ENCODE measurements at regions not wholly inside any gene's neighbourhood (a gene's known extent, or its start where the extent isn't known, plus 50 kb on each side); places are given as distances from the start of the nearest gene placed in this dataset.

DNA sequence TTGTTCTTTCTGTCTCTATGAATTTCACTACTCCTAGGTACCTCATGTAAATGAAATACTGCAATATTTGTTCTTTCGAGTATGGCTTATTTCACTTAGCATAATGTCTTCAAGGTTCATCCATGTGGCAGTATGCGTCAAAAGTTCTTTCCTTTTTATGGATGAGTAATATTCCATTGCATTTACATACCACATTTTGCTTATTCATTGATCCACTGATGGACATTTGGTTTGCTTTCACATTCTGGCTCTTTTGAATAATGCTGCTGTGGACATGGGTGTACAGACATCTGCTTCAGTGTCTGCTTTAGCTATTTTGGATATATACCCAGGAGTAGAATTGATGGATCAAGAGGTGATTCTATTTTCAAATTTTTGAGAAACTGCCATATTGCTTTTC is 144.2 kb upstream of the PAPPA start:
- Histone ChIP-seq H3K4me1 (ENCODE audit: control insufficient read depth in 4 of 4, insufficient read depth in 4 of 4, low read length in 3 of 4) (no peaks in the 10 kb centered on the region), H3K9me3 (ENCODE audit: control insufficient read depth in 4 of 4, low read length in 3 of 4) (peaks cover 0 to 3% (median 0%) of the 10 kb centered on the region in 4 donors), H3K4me3 (ENCODE audit: low read depth in 1 of 3, low read length in 3 of 3) (no peak overlapping the region), H3K36me3 (ENCODE audit: control insufficient read depth in 4 of 4, insufficient read depth in 3 of 4, low read depth in 1 of 4, low read length in 3 of 4) (no peaks in the 10 kb centered on the region), H3K27me3 (ENCODE audit: control insufficient read depth in 4 of 4, insufficient read depth in 4 of 4, low read length in 3 of 4) (no peaks in the 10 kb centered on the region), H3K27ac (ENCODE audit: low read depth in 1 of 2, low read length in 2 of 2) (no peak overlapping the region), H3K9ac (ENCODE audit: low read depth in 1 of 2, low read length in 2 of 2) (no peak overlapping the region)
- WGBS: 89% methylated on average over 2 of the region's 2 CpGs
- no peak for DNase-seq (ENCODE audit: low spot score)
- TF ChIP-seq MAX (IDR thresholded peaks at IDR 0.05) (no peak), FOXA2 (IDR thresholded peaks at IDR 0.05) (no peak), FOXA1 (IDR thresholded peaks at IDR 0.05) (no peak), HNF4A (conservative IDR thresholded peaks at IDR 0.05) (no peak), EGR1 (IDR thresholded peaks at IDR 0.05; ENCODE audit: low read depth in 2 of 2) (no peak)

GRCh38 chr9:116015855-116016254 is 137.7 kb upstream of the PAPPA start:
- DNase-seq (ENCODE audit: low spot score): no peak
- Histone ChIP-seq H3K9ac (ENCODE audit: low read depth in 1 of 2, low read length in 2 of 2) (no peak overlapping the region), H3K27ac (ENCODE audit: low read depth in 1 of 2, low read length in 2 of 2) (no peak overlapping the region), H3K4me1 (ENCODE audit: control insufficient read depth in 4 of 4, insufficient read depth in 4 of 4, low read length in 3 of 4) (no peaks in the 10 kb centered on the region), H3K27me3 (ENCODE audit: control insufficient read depth in 4 of 4, insufficient read depth in 4 of 4, low read length in 3 of 4) (peaks cover 0 to 5% (median 0%) of the 10 kb centered on the region in 4 donors), H3K36me3 (ENCODE audit: control insufficient read depth in 4 of 4, insufficient read depth in 3 of 4, low read depth in 1 of 4, low read length in 3 of 4) (no peaks in the 10 kb centered on the region), H3K4me3 (ENCODE audit: low read depth in 1 of 3, low read length in 3 of 3) (no peak overlapping the region), H3K9me3 (ENCODE audit: control insufficient read depth in 4 of 4, low read length in 3 of 4) (no peaks in the 10 kb centered on the region)
- TF ChIP-seq HNF4A (conservative IDR thresholded peaks at IDR 0.05): no peak
- no peak for TF ChIP-seq MAX (IDR thresholded peaks at IDR 0.05)
- no peak for TF ChIP-seq CTCF (IDR thresholded peaks at IDR 0.05; ENCODE audit: low read depth, low read length, missing input control)
- TF ChIP-seq, protein P1, sequence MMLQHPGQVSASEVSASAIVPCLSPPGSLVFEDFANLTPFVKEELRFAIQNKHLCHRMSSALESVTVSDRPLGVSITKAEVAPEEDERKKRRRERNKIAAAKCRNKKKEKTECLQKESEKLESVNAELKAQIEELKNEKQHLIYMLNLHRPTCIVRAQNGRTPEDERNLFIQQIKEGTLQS (IDR thresholded peaks at IDR 0.05): no peak
- no peak for TF ChIP-seq FOXA1 (IDR thresholded peaks at IDR 0.05)
- no peak for TF ChIP-seq GABPA (IDR thresholded peaks at IDR 0.05 in 1 of 2, conservative IDR thresholded peaks at IDR 0.05 in 1 of 2)
- no peak for TF ChIP-seq FOXA2 (IDR thresholded peaks at IDR 0.05)
- TF ChIP-seq REST (IDR thresholded peaks at IDR 0.05): no peak
- TF ChIP-seq HNF4G (IDR thresholded peaks at IDR 0.05): no peak
- no peak for TF ChIP-seq SP1 (IDR thresholded peaks at IDR 0.05)

GRCh38 chr9:116020146-116020545 is 133.4 kb upstream of the PAPPA start:
- Histone ChIP-seq H3K4me1 (ENCODE audit: control insufficient read depth in 4 of 4, insufficient read depth in 4 of 4, low read length in 3 of 4) (no peaks in the 10 kb centered on the region), H3K9ac (ENCODE audit: low read depth in 1 of 2, low read length in 2 of 2) (no peak overlapping the region), H3K9me3 (ENCODE audit: control insufficient read depth in 4 of 4, low read length in 3 of 4) (no peaks in the 10 kb centered on the region), H3K27ac (ENCODE audit: low read depth in 1 of 2, low read length in 2 of 2) (no peak overlapping the region), H3K27me3 (ENCODE audit: control insufficient read depth in 4 of 4, insufficient read depth in 4 of 4, low read length in 3 of 4) (peaks cover 0 to 5% (median 0%) of the 10 kb centered on the region in 4 donors), H3K36me3 (ENCODE audit: control insufficient read depth in 4 of 4, insufficient read depth in 3 of 4, low read depth in 1 of 4, low read length in 3 of 4) (no peaks in the 10 kb centered on the region), H3K4me3 (ENCODE audit: low read depth in 1 of 3, low read length in 3 of 3) (no peak overlapping the region)
- WGBS: 63% methylated on average over 1 of the region's 1 CpG
- DNase-seq (ENCODE audit: low spot score): no peak
- no peak for TF ChIP-seq EGR1 (IDR thresholded peaks at IDR 0.05; ENCODE audit: low read depth in 2 of 2)
- TF ChIP-seq NR2F2 (IDR thresholded peaks at IDR 0.05): no peak
- TF ChIP-seq RXRA (IDR thresholded peaks at IDR 0.05): no peak
- TF ChIP-seq GABPA (IDR thresholded peaks at IDR 0.05 in 1 of 2, conservative IDR thresholded peaks at IDR 0.05 in 1 of 2): no peak
- TF ChIP-seq HNF4G (IDR thresholded peaks at IDR 0.05): no peak
- TF ChIP-seq SP1 (IDR thresholded peaks at IDR 0.05): no peak
- TF ChIP-seq FOXA2 (IDR thresholded peaks at IDR 0.05): no peak
- no peak for TF ChIP-seq RAD21 (IDR thresholded peaks at IDR 0.05)
- TF ChIP-seq REST (IDR thresholded peaks at IDR 0.05): no peak
- no peak for TF ChIP-seq CTCF (IDR thresholded peaks at IDR 0.05; ENCODE audit: low read depth, low read length, missing input control)

Data from liver (tissue), 8 donors.